OCI-LY3 (cell line): ENCODE measurements at regions not wholly inside any gene's neighbourhood (a gene's known extent, or its start where the extent isn't known, plus 50 kb on each side); places are given as distances from the start of the nearest gene placed in this dataset.

Experiments
- EZH2phosphoT487 ChIP-seq: fragments of 200-600 bp; shearing (Covaris generic); IDR thresholded peaks from 2 replicates; pipeline ENCODE4 v1.6.1; 2018; ENCODE audit warnings: antibody characterized with exemption, mixed run types, low read depth
- TF ChIP-seq, protein P1 (sequence below): fragments of 200-600, 300-600 bp; sonication (generic); IDR thresholded peaks from 2 replicates; pipeline ENCODE4 v1.5.1; 2014; ENCODE audit warnings: antibody characterized with exemption, low read length, low read depth

GRCh38 chr4:133464311-133464710, 315.2 kb downstream of the PCDH10 start:
- TF ChIP-seq, protein P1, sequence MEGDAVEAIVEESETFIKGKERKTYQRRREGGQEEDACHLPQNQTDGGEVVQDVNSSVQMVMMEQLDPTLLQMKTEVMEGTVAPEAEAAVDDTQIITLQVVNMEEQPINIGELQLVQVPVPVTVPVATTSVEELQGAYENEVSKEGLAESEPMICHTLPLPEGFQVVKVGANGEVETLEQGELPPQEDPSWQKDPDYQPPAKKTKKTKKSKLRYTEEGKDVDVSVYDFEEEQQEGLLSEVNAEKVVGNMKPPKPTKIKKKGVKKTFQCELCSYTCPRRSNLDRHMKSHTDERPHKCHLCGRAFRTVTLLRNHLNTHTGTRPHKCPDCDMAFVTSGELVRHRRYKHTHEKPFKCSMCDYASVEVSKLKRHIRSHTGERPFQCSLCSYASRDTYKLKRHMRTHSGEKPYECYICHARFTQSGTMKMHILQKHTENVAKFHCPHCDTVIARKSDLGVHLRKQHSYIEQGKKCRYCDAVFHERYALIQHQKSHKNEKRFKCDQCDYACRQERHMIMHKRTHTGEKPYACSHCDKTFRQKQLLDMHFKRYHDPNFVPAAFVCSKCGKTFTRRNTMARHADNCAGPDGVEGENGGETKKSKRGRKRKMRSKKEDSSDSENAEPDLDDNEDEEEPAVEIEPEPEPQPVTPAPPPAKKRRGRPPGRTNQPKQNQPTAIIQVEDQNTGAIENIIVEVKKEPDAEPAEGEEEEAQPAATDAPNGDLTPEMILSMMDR = no peak
- TF ChIP-seq EZH2phosphoT487 = no peak
